A549 (cell line): ENCODE measurements at regions not wholly inside any gene's neighbourhood (a gene's known extent, or its start where the extent isn't known, plus 50 kb on each side); places are given as distances from the start of the nearest gene placed in this dataset.

ENCODE experiments used
- CTCF ChIP-seq: fragments of >200 bp; sonication (Bioruptor Twin); formaldehyde crosslinking; IDR thresholded peaks from 3 replicates; pipeline ENCODE4 v1.5.1; 2016
- HOXB13 ChIP-seq: fragments of 250-450 bp; sonication (Bioruptor Pico); IDR thresholded peaks from 2 replicates; pipeline ENCODE4 v1.5.0; 2020; ENCODE audit warnings: low read depth, mild to moderate bottlenecking, moderate library complexity
- POLR2A ChIP-seq: IDR thresholded peaks from 2 replicates; pipeline ENCODE4 v1.6.1; 2012; ENCODE audit warnings: mild to moderate bottlenecking, low read length
- RCOR1 ChIP-seq: fragments of 150-350 bp; IDR thresholded peaks from 2 replicates; pipeline ENCODE4 v1.6.1; 2014; ENCODE audit warnings: antibody characterized with exemption, low read length, low read depth
- REST ChIP-seq: fragments of 200-600 bp; sonication (generic); IDR thresholded peaks from 2 replicates; pipeline ENCODE4 v1.6.1; 2016; ENCODE audit warnings: antibody characterized with exemption, mild to moderate bottlenecking, moderate library complexity
- SMC3 ChIP-seq: fragments of >200 bp; sonication (Bioruptor Twin); formaldehyde crosslinking; IDR thresholded peaks from 3 replicates; pipeline ENCODE4 v1.6.1; 2018; ENCODE audit warnings: inconsistent platforms

GRCh38 chr2:66865161-66865560, 430.2 kb downstream of the MEIS1 start:
- TF ChIP-seq CTCF (no peak), REST (no peak), POLR2A (no peak), HOXB13 (CRISPR knock-in tag) (no peak), SMC3 (no peak), RCOR1 (no peak)
